ENCODE measurements at regions not wholly inside any gene's neighbourhood (a gene's known extent, or its start where the extent isn't known, plus 50 kb on each side); places are given as distances from the start of the nearest gene placed in this dataset.

- DNase-seq (ENCODE audit: extremely low read depth, low read depth) = no peak
Measured at GRCh38 chr19:28430214-28430613, 782.7 kb downstream of the UQCRFS1 start.

GRCh38 chr19:28429356-28429755 is 783.6 kb downstream of the UQCRFS1 start:
- DNase-seq (ENCODE audit: extremely low read depth, low read depth) = no peak

- DNase-seq (ENCODE audit: extremely low read depth, low read depth) = no peak
Measured at GRCh38 chr19:28428663-28429348, 784.1 kb downstream of the UQCRFS1 start.

GRCh38 chr19:28427376-28428083 is 785.4 kb downstream of the UQCRFS1 start:
- no peak for DNase-seq (ENCODE audit: extremely low read depth, low read depth)

- no peak for DNase-seq (ENCODE audit: extremely low read depth, low read depth)
Measured at GRCh38 chr19:28426730-28427225, 786.2 kb downstream of the UQCRFS1 start.

- no peak for DNase-seq (ENCODE audit: extremely low read depth, low read depth)
Measured at GRCh38 chr19:28426110-28426729, 786.7 kb downstream of the UQCRFS1 start.

GRCh38 chr19:28425046-28425931 is 787.7 kb downstream of the UQCRFS1 start:
- no peak for DNase-seq (ENCODE audit: extremely low read depth, low read depth)

- no peak for DNase-seq (ENCODE audit: extremely low read depth, low read depth)
Measured at GRCh38 chr19:28424662-28425045, 788.3 kb downstream of the UQCRFS1 start.

GRCh38 chr19:28424077-28424476 is 788.9 kb downstream of the UQCRFS1 start:
- no peak for DNase-seq (ENCODE audit: extremely low read depth, low read depth)

GRCh38 chr19:28422791-28423650 is 789.9 kb downstream of the UQCRFS1 start:
- DNase-seq (ENCODE audit: extremely low read depth, low read depth) = no peak

GRCh38 chr19:28422046-28422445 is 790.9 kb downstream of the UQCRFS1 start:
- DNase-seq (ENCODE audit: extremely low read depth, low read depth) = no peak

- no peak for DNase-seq (ENCODE audit: extremely low read depth, low read depth)
Measured at GRCh38 chr19:28420811-28421550, 792.0 kb downstream of the UQCRFS1 start.

GRCh38 chr19:28419312-28419711 is 793.6 kb downstream of the UQCRFS1 start:
- DNase-seq (ENCODE audit: extremely low read depth, low read depth) = no peak

- DNase-seq (ENCODE audit: extremely low read depth, low read depth) = no peak
Measured at GRCh38 chr19:28417361-28417760, 795.6 kb downstream of the UQCRFS1 start.

- DNase-seq (ENCODE audit: extremely low read depth, low read depth) = no peak
Measured at GRCh38 chr19:28416245-28416644, 796.7 kb downstream of the UQCRFS1 start.

GRCh38 chr19:28414748-28415147 is 798.2 kb downstream of the UQCRFS1 start:
- DNase-seq (ENCODE audit: extremely low read depth, low read depth) = no peak

- no peak for DNase-seq (ENCODE audit: extremely low read depth, low read depth)
Measured at GRCh38 chr19:28409859-28410258, 803.1 kb downstream of the UQCRFS1 start.

GRCh38 chr19:28406966-28407365 is 806.0 kb downstream of the UQCRFS1 start:
- DNase-seq (ENCODE audit: extremely low read depth, low read depth) = no peak

- no peak for DNase-seq (ENCODE audit: extremely low read depth, low read depth)
Measured at GRCh38 chr19:28405346-28405742, 807.6 kb downstream of the UQCRFS1 start.
